HL-60 (cell line): ENCODE measurements at regions not wholly inside any gene's neighbourhood (a gene's known extent, or its start where the extent isn't known, plus 50 kb on each side); places are given as distances from the start of the nearest gene placed in this dataset.

Source experiments
- CTCF ChIP-seq: IDR thresholded peaks from one replicate; pipeline ENCODE4 v1.5.1; 2011; ENCODE audit warnings: low read length, control low read depth, inconsistent platforms; ENCODE audit not compliant: insufficient read depth
- POLR2AphosphoS5 ChIP-seq: IDR thresholded peaks from 2 replicates; pipeline ENCODE4 v1.6.1; 2012; ENCODE audit warnings: low read depth

GRCh38 chr17:62186841-62187240 lies 121.8 kb upstream of the MED13 start:
- TF ChIP-seq CTCF (no peak), POLR2AphosphoS5 (no peak)
